GM10248 (cell line): ENCODE measurements at regions not wholly inside any gene's neighbourhood (a gene's known extent, or its start where the extent isn't known, plus 50 kb on each side); places are given as distances from the start of the nearest gene placed in this dataset.
A peak's percentile ranks its signal among the peaks of the same experiment; 100 is the strongest.

Experiments
- CTCF ChIA-PET: fragments of 300-600 bp; sonication (Branson Sonifier 250); formaldehyde crosslinking; extraction: SDS; loops from one replicate; lab custom pipeline; 2021; ENCODE audit warnings: antibody characterized with exemption; lab: Yijun Ruan, JAX
- POLR2A ChIA-PET: fragments of 350-650 bp; sonication (Branson Sonifier 250); formaldehyde crosslinking; extraction: SDS; loops from one replicate; lab custom pipeline; 2020; ENCODE audit warnings: antibody characterized with exemption; lab: Yijun Ruan, JAX
- DNase-seq: peaks from one replicate; pipeline ENCODE4 v3.0.0; 2012; ENCODE audit errors: extremely low spot score
- CTCF ChIP-seq: IDR thresholded peaks from 2 replicates; pipeline ENCODE4 v1.5.1; 2012; ENCODE audit warnings: mild to moderate bottlenecking, low read depth; ENCODE audit errors: extremely low read depth, missing control alignments, control extremely low read depth

GRCh38 chr4:26152056-26152455, 168.8 kb upstream of the RBPJ start:
- no peak for TF ChIP-seq CTCF
- no peak for DNase-seq
- CTCF ChIA-PET, result interaction anchor here (1.1 to 1.9 kb wide), 5 partner anchors 10 to 202 kb away, joined by 3 to 7 read pairs (median 4); no protein-coding TSS in a partner anchor
- POLR2A ChIA-PET, result no interaction called here

DNA sequence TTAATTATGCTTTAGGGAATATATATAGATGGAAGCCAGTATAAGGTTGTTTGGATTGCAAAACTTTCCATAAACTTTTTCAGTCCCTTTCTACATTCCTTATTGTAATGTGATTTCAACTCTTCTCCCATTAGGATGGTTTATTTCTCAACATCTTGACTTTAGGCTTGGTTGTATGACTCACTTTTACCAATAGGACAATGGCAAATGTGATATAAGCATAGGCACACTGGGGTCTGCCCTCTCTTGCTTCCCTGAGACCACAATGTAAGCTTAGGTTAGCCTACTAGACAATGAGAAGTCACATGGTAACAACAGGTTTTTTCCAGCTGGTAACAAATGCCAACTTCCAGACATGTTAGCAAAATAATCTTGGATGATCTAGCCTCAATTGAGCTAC, 163.3 kb upstream of the RBPJ start:
- ChIA-PET CTCF (interaction anchor here (0.8 to 1.5 kb wide), 4 partner anchors 15 to 52 kb away, joined by 3 to 6 read pairs (median 4); no protein-coding TSS in a partner anchor), POLR2A (interaction anchor here (0.6 kb wide), 1 partner anchor 145 kb away, joined by 3 read pairs; no protein-coding TSS in a partner anchor)
- TF ChIP-seq CTCF, result no peak
- no peak for DNase-seq

DNA sequence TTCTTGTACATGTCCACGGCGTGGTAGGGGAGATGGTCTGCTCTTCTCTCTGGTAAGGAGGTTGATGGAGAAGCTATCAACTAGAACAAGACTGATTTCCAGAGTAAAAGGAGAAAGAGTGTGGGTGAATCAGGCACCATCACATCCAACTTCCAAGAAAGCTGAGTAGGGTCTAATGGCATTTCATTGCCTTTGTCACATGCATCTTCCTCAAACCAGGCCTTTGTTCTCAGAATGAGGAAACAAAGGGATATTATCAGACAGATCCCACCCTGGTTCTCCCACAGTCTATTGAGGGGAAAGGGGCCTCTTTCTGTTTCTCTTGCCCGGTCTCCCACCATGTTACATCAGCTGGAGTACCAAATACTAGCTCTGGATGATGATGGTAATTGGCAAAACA, 160.2 kb upstream of the RBPJ start:
- POLR2A ChIA-PET, result no interaction called here

DNA sequence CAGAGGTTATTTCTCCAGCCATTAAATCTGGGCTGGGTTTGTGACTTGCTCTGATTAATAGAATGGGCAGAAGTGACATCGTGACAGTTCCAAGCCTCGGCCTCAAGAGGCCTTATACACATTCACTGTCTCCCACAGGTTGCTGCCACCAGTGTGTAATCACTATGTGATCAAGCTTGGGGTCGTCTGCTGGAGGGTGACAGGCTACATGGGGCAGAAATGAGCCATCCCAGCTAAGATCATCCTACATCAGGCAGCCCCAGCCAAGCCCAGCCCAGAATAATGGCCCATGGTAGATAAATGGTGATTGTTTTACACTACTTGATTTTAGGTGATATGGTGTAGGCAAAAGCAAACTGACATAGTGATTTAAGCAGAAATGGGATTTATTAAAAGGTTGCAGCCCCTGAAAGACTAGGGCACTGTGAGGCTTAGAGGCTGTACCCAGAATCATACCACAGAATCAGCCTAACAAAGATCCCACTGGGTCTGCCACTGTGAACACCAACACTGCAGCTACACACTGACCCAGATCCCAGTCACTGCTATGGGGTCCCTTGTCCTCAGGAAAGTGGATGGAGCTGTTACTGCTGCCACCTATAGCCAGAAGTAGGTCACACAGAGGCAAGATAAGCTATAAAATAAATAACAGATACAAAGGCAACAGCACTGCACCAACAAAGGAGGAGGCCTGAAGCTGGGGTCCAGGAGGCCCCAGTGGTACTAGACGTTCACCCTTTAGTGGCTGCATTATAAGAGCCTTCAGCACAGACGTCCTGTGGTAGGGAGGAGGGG, 159.6 kb upstream of the RBPJ start:
- TF ChIP-seq CTCF, result peak; percentile 28
- no peak for DNase-seq
- ChIA-PET POLR2A (no interaction called here), CTCF (interaction anchor here (0.6 to 3.2 kb wide), 20 partner anchors 8 to 173 kb away, joined by 3 to 12 read pairs (median 3); no protein-coding TSS in a partner anchor)

More for the DNA sequence above, 160.2 kb upstream of the RBPJ start:
- TF ChIP-seq CTCF, result no peak
- no peak for DNase-seq
- CTCF ChIA-PET, result interaction anchor here (0.7 to 3.2 kb wide), 12 partner anchors 9 to 173 kb away, joined by 3 to 12 read pairs (median 4); no protein-coding TSS in a partner anchor

GRCh38 chr4:26162101-26162500, 158.7 kb upstream of the RBPJ start:
- TF ChIP-seq CTCF, result no peak
- ChIA-PET POLR2A (no interaction called here), CTCF (interaction anchor here (0.6 to 3.2 kb wide), 14 partner anchors 8 to 174 kb away, joined by 3 to 12 read pairs (median 3); no protein-coding TSS in a partner anchor)
- no peak for DNase-seq

- CTCF ChIA-PET, result interaction anchor here (0.7 to 1.2 kb wide), 2 partner anchors 10 to 11 kb away, joined by 3 to 6 read pairs; no protein-coding TSS in a partner anchor
Observed at GRCh38 chr4:26163425-26164362, 157.1 kb upstream of the RBPJ start.

More at GRCh38 chr4:26163425-26164362, 157.1 kb upstream of the RBPJ start:
- TF ChIP-seq CTCF, result no peak
- POLR2A ChIA-PET, result no interaction called here
- no peak for DNase-seq
